ENCODE measurements at regions not wholly inside any gene's neighbourhood (a gene's known extent, or its start where the extent isn't known, plus 50 kb on each side); places are given as distances from the start of the nearest gene placed in this dataset.

GRCh38 chr2:175805442-175806124, 196.5 kb downstream of the LNPK start:
- no peak overlapping the region for H3K4me2 ChIP-seq (ENCODE audit: insufficient read depth in 1 of 2, low read depth in 2 of 2, low read length in 2 of 2)
- POLR2A ChIA-PET (ENCODE audit: partially characterized antibody), result no interaction called here
- H3K4me1 ChIP-seq (replicated peaks in 1 of 4; ENCODE audit: control insufficient read depth in 3 of 4, insufficient read depth in 4 of 4, low read length in 3 of 4), result no peaks in the 10 kb centered on the region
- no peaks in the 10 kb centered on the region for H4K20me1 ChIP-seq (replicated peaks in 1 of 2; ENCODE audit: control insufficient read depth in 1 of 2, insufficient read depth in 2 of 2, low read length in 2 of 2)
- CTCF ChIA-PET (ENCODE audit: partially characterized antibody), result interaction anchor here (0.6 to 1.4 kb wide), 3 partner anchors 40 to 116 kb away, joined by 3 to 4 read pairs (median 3); no protein-coding TSS in a partner anchor
- H2BK12ac ChIP-seq (ENCODE audit: low read depth, low read length), result no peak overlapping the region
- H4K8ac ChIP-seq (ENCODE audit: extremely low read depth, insufficient read depth, low read length), result no peak overlapping the region
- H3K56ac ChIP-seq (replicated peaks; ENCODE audit: insufficient read length, low read depth, low read length), result no peak overlapping the region
- TF ChIP-seq E2F6 (IDR thresholded peaks at IDR 0.05), result no peak
- TF ChIP-seq CEBPB (IDR thresholded peaks at IDR 0.05; ENCODE audit: low read depth, low read length), result 0 out of 2 replicates have a peak, but pooled peaks have one; percentile 4
- no peak for TF ChIP-seq KDM1A (IDR thresholded peaks at IDR 0.05; ENCODE audit: borderline replicate concordance, low read length)
- no peak for TF ChIP-seq RBBP5 (IDR thresholded peaks at IDR 0.05; ENCODE audit: borderline replicate concordance, low read depth, low read length)
- no peak overlapping the region for H4K91ac ChIP-seq (replicated peaks; ENCODE audit: insufficient read length, low read length)
- H3K23me2 ChIP-seq (ENCODE audit: low read depth, low read length), result no peaks in the 10 kb centered on the region
- FAIRE-seq (no peak), DNase-seq (ENCODE audit: low read depth in 1 of 2, low spot score in 2 of 2) (no peak)
- no peak overlapping the region for H3K18ac ChIP-seq (ENCODE audit: extremely low read depth, low read length)
- no peak overlapping the region for H2BK20ac ChIP-seq (ENCODE audit: low read length)
- no peak overlapping the region for H4K5ac ChIP-seq (ENCODE audit: insufficient read length, low read depth, low read length)
- no peak overlapping the region for H3K23ac ChIP-seq (ENCODE audit: insufficient read length)
- H3K9me3 ChIP-seq (ENCODE audit: insufficient read depth in 2 of 2, low read depth in 1 of 2, low read length in 1 of 2), result no peaks in the 10 kb centered on the region
- no peak overlapping the region for H3K9ac ChIP-seq (replicated peaks in 1 of 4; ENCODE audit: extremely low read depth in 1 of 4, low read depth in 3 of 4, low read length in 3 of 4)
- no peak overlapping the region for H3K27ac ChIP-seq (ENCODE audit: low read depth, low read length)
- H3K36me3 ChIP-seq (ENCODE audit: control insufficient read depth in 2 of 4, insufficient read depth in 4 of 4, low read length in 3 of 4), result no peaks in the 10 kb centered on the region
- H2AFZ ChIP-seq (ENCODE audit: low read length), result no peak overlapping the region
- no peaks in the 10 kb centered on the region for H3K79me1 ChIP-seq (ENCODE audit: low read depth, low read length)
- H3K14ac ChIP-seq (ENCODE audit: insufficient read length), result no peak overlapping the region
- whole genome bisulfite sequencing, 2 experiments (ENCODE audit: extremely low coverage in 1 of 2, insufficient coverage in 1 of 2, insufficient read length in 1 of 2, insufficient replicate concordance in 2 of 2, low coverage in 1 of 2, low lambda C conversion rate in 2 of 2, missing lambda C conversion rate in 1 of 2), result 89% methylated on average over 5 of the region's 5 CpGs; no CpG with 5 or more reads in 1 of the 2 experiments
- H2BK5ac ChIP-seq (ENCODE audit: low read depth, low read length), result no peak overlapping the region
- no peak overlapping the region for H2BK15ac ChIP-seq (ENCODE audit: low read length)
- no peak overlapping the region for H3K4ac ChIP-seq (replicated peaks; ENCODE audit: insufficient read length, low read depth, low read length)
- H3K4me3 ChIP-seq (ENCODE audit: extremely low read depth in 1 of 4, insufficient read depth in 2 of 4, low read depth in 3 of 4, low read length in 4 of 4), result no peak overlapping the region
- H3K79me2 ChIP-seq (ENCODE audit: control insufficient read depth in 1 of 2, insufficient read depth in 2 of 2, low read length in 2 of 2), result no peaks in the 10 kb centered on the region
- H2BK120ac ChIP-seq (replicated peaks; ENCODE audit: low read depth, low read length), result no peak overlapping the region
- no peak overlapping the region for H2AK5ac ChIP-seq (ENCODE audit: low read depth, low read length)
- no peaks in the 10 kb centered on the region for H3K27me3 ChIP-seq (replicated peaks in 1 of 4; ENCODE audit: control insufficient read depth in 3 of 4, extremely low read depth in 1 of 4, insufficient read depth in 3 of 4, low read length in 3 of 4)

Data from H1 (cell line).